ENCODE measurements at regions not wholly inside any gene's neighbourhood (a gene's known extent, or its start where the extent isn't known, plus 50 kb on each side); places are given as distances from the start of the nearest gene placed in this dataset.

DNA sequence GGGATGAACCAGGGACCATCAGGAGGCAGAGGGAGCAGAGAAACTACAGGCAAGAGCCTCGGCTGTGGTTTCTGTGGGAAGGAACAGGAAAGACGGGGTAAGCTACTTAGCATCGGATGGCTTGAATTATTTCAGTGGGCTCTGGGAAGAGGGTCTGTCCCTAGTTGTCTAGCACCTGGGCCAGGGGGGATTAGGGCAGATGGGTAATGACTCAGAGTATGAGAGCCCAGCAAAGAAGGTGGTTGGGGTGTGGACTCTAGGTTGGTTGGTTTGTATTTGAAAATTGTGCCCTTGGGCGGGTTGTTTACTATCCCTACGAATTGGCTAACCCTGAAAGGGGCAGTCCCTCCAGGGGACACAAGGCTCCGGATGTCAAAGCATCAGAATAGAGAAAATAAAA is 148.5 kb upstream of the TAB2 start:
- TF ChIP-seq, protein P1, sequence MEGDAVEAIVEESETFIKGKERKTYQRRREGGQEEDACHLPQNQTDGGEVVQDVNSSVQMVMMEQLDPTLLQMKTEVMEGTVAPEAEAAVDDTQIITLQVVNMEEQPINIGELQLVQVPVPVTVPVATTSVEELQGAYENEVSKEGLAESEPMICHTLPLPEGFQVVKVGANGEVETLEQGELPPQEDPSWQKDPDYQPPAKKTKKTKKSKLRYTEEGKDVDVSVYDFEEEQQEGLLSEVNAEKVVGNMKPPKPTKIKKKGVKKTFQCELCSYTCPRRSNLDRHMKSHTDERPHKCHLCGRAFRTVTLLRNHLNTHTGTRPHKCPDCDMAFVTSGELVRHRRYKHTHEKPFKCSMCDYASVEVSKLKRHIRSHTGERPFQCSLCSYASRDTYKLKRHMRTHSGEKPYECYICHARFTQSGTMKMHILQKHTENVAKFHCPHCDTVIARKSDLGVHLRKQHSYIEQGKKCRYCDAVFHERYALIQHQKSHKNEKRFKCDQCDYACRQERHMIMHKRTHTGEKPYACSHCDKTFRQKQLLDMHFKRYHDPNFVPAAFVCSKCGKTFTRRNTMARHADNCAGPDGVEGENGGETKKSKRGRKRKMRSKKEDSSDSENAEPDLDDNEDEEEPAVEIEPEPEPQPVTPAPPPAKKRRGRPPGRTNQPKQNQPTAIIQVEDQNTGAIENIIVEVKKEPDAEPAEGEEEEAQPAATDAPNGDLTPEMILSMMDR (IDR thresholded peaks at IDR 0.05), result no peak
- TF ChIP-seq POLR2A (IDR thresholded peaks at IDR 0.05; ENCODE audit: low read depth) (no peak), POLR2AphosphoS5 (IDR thresholded peaks at IDR 0.05) (no peak)

Measured in esophagus muscularis mucosa (tissue), 3 donors.